GM21619 (cell line): ENCODE measurements at regions not wholly inside any gene's neighbourhood (a gene's known extent, or its start where the extent isn't known, plus 50 kb on each side); places are given as distances from the start of the nearest gene placed in this dataset.

Source experiments
- ATAC-seq: cut with Tn5 transposase; IDR thresholded peaks from one replicate; pipeline ENCODE4 v1.9.1; 2021; ENCODE audit not compliant: unreplicated experiment

GRCh38 chr18:75810961-75811551 lies 383.6 kb upstream of the SMIM21 start:
- no peak for ATAC-seq

GRCh38 chr18:75810516-75810915 lies 383.0 kb upstream of the SMIM21 start:
- ATAC-seq, result no peak

GRCh38 chr18:75809926-75810255 lies 382.4 kb upstream of the SMIM21 start:
- ATAC-seq, result no peak

- ATAC-seq, result no peak
Measured at GRCh38 chr18:75809151-75809925, 381.8 kb upstream of the SMIM21 start.

GRCh38 chr18:75805265-75805664 lies 377.8 kb upstream of the SMIM21 start:
- ATAC-seq, result no peak

- no peak for ATAC-seq
Measured at GRCh38 chr18:75802681-75803080, 375.2 kb upstream of the SMIM21 start.

GRCh38 chr18:75801178-75801577 lies 373.7 kb upstream of the SMIM21 start:
- ATAC-seq, result no peak

GRCh38 chr18:75800331-75800648 lies 372.8 kb upstream of the SMIM21 start:
- ATAC-seq, result no peak

- ATAC-seq, result no peak
Measured at GRCh38 chr18:75799449-75800330, 372.2 kb upstream of the SMIM21 start.

- no peak for ATAC-seq
Measured at GRCh38 chr18:75797046-75797445, 369.5 kb upstream of the SMIM21 start.

GRCh38 chr18:75790796-75791195 lies 363.3 kb upstream of the SMIM21 start:
- ATAC-seq, result no peak

GRCh38 chr18:75790111-75790510 lies 362.6 kb upstream of the SMIM21 start:
- ATAC-seq, result no peak

GRCh38 chr18:75785834-75786233 lies 358.3 kb upstream of the SMIM21 start:
- ATAC-seq, result no peak

- ATAC-seq, result no peak
Measured at GRCh38 chr18:75785206-75785605, 357.7 kb upstream of the SMIM21 start.

- ATAC-seq, result no peak
Measured at GRCh38 chr18:75784390-75784789, 356.9 kb upstream of the SMIM21 start.

- no peak for ATAC-seq
Measured at GRCh38 chr18:75783566-75784281, 356.2 kb upstream of the SMIM21 start.

GRCh38 chr18:75782826-75783225 lies 355.3 kb upstream of the SMIM21 start:
- ATAC-seq, result no peak

- no peak for ATAC-seq
Measured at GRCh38 chr18:75782204-75782603, 354.7 kb upstream of the SMIM21 start.

GRCh38 chr18:75779910-75780309 lies 352.4 kb upstream of the SMIM21 start:
- no peak for ATAC-seq

GRCh38 chr18:75779450-75779849 lies 351.9 kb upstream of the SMIM21 start:
- ATAC-seq, result no peak

GRCh38 chr18:75777630-75778029 lies 350.1 kb upstream of the SMIM21 start:
- ATAC-seq, result no peak
